ENCODE measurements at regions not wholly inside any gene's neighbourhood (a gene's known extent, or its start where the extent isn't known, plus 50 kb on each side); places are given as distances from the start of the nearest gene placed in this dataset.

GRCh38 chr17:53092072-53092471 lies 730.7 kb upstream of the KIF2B start:
- ATAC-seq (ENCODE audit: poor library complexity) (no peak), DNase-seq (no peak)
- no peaks in the 10 kb centered on the region for H3K36me3 ChIP-seq (ENCODE audit: insufficient read depth, low read length)
- ChIA-PET POLR2A (no interaction called here), CTCF (no interaction called here)
- no peak overlapping the region for H3K4me3 ChIP-seq (ENCODE audit: low read length)
- Mint-ChIP-seq H3K4me1 (ENCODE audit: low read depth) (peaks cover 4% of the 10 kb centered on the region), H3K36me3 (ENCODE audit: low read depth) (no peaks in the 10 kb centered on the region), H3K27me3 (no peaks in the 10 kb centered on the region), H3K27ac (no peak overlapping the region), H3K9me3 (peaks cover 5% of the 10 kb centered on the region), H3K4me3 (no peak overlapping the region)
- no peaks in the 10 kb centered on the region for H3K4me1 ChIP-seq (ENCODE audit: insufficient read depth, low read length)
- no peaks in the 10 kb centered on the region for H3K27me3 ChIP-seq (ENCODE audit: control insufficient read depth in 1 of 2, insufficient read depth in 2 of 2, low read length in 2 of 2)
- H3K9me3 ChIP-seq (ENCODE audit: control insufficient read depth in 1 of 2, insufficient read depth in 1 of 2, low read length in 2 of 2) = no peaks in the 10 kb centered on the region
- intact Hi-C loops (cut with DNase I, micrococcal nuclease) = no loop called here
- H3K27ac ChIP-seq (ENCODE audit: low read depth in 1 of 2, low read length in 2 of 2) = no peak overlapping the region
- TF ChIP-seq CTCF (IDR thresholded peaks at IDR 0.05) = no peak

GRCh38 chr17:53090770-53091169 lies 732.0 kb upstream of the KIF2B start:
- Histone ChIP-seq H3K36me3 (ENCODE audit: insufficient read depth, low read length) (no peaks in the 10 kb centered on the region), H3K4me1 (ENCODE audit: insufficient read depth, low read length) (no peaks in the 10 kb centered on the region), H3K27me3 (ENCODE audit: control insufficient read depth in 1 of 2, insufficient read depth in 2 of 2, low read length in 2 of 2) (no peaks in the 10 kb centered on the region), H3K9me3 (ENCODE audit: control insufficient read depth in 1 of 2, insufficient read depth in 1 of 2, low read length in 2 of 2) (no peaks in the 10 kb centered on the region), H3K27ac (ENCODE audit: low read depth in 1 of 2, low read length in 2 of 2) (no peak overlapping the region), H3K4me3 (ENCODE audit: low read length) (no peak overlapping the region)
- CTCF ChIA-PET = no interaction called here
- peaks cover 2% of the 10 kb centered on the region for H3K9me3 Mint-ChIP-seq
- H3K4me3 Mint-ChIP-seq = no peak overlapping the region
- ATAC-seq (ENCODE audit: poor library complexity) (no peak), DNase-seq (no peak)
- no peak overlapping the region for H3K27ac Mint-ChIP-seq
- peaks cover 4% of the 10 kb centered on the region for H3K4me1 Mint-ChIP-seq (ENCODE audit: low read depth)
- H3K36me3 Mint-ChIP-seq (ENCODE audit: low read depth) = no peaks in the 10 kb centered on the region
- no peaks in the 10 kb centered on the region for H3K27me3 Mint-ChIP-seq
- POLR2A ChIA-PET = no interaction called here
- intact Hi-C loops (cut with DNase I, micrococcal nuclease) = no loop called here
- TF ChIP-seq CTCF (IDR thresholded peaks at IDR 0.05) = no peak

- no peaks in the 10 kb centered on the region for H3K27me3 Mint-ChIP-seq
- ChIA-PET POLR2A (no interaction called here), CTCF (no interaction called here)
- Histone ChIP-seq H3K27ac (ENCODE audit: low read depth in 1 of 2, low read length in 2 of 2) (no peak overlapping the region), H3K4me1 (ENCODE audit: insufficient read depth, low read length) (no peaks in the 10 kb centered on the region), H3K9me3 (ENCODE audit: control insufficient read depth in 1 of 2, insufficient read depth in 1 of 2, low read length in 2 of 2) (no peaks in the 10 kb centered on the region), H3K36me3 (ENCODE audit: insufficient read depth, low read length) (no peaks in the 10 kb centered on the region), H3K27me3 (ENCODE audit: control insufficient read depth in 1 of 2, insufficient read depth in 2 of 2, low read length in 2 of 2) (no peaks in the 10 kb centered on the region), H3K4me3 (ENCODE audit: low read length) (no peak overlapping the region)
- intact Hi-C loops (cut with DNase I, micrococcal nuclease) = no loop called here
- no peak overlapping the region for H3K4me3 Mint-ChIP-seq
- ATAC-seq (ENCODE audit: poor library complexity) (no peak), DNase-seq (no peak)
- TF ChIP-seq CTCF (IDR thresholded peaks at IDR 0.05) = no peak
- H3K4me1 Mint-ChIP-seq (ENCODE audit: low read depth) = peaks cover 4% of the 10 kb centered on the region
- H3K27ac Mint-ChIP-seq = no peak overlapping the region
- peaks cover 3% of the 10 kb centered on the region for H3K9me3 Mint-ChIP-seq
- no peaks in the 10 kb centered on the region for H3K36me3 Mint-ChIP-seq (ENCODE audit: low read depth)
These were observed 734.2 kb upstream of the KIF2B start for GRCh38 chr17:53088481-53088880.
